ENCODE measurements at regions not wholly inside any gene's neighbourhood (a gene's known extent, or its start where the extent isn't known, plus 50 kb on each side); places are given as distances from the start of the nearest gene placed in this dataset.

DNA sequence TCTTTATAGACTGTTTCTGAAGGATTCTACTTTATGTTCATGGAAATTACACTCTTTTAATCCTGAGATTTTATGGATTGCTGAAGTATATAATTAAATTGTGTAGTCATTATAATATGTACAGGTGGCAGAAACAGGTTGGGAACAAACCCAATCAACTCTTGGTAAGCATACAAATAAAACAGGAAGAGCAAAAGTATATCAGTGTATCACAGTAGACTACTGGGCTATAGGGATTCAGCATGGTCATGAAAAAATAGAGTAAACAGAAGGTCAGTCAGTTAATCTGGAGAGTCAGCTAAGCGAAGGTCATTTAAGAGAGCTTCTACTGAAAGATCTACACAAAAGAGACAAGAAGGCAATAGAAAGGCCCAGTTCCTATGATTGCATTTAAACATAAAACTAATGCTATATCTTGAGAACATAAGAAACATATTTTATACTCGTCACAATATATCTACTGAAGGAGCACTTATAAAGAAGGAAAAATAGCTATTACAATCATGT is 178.9 kb upstream of the ECI2 start:
- intact Hi-C loops (cut with DNase I), result no loop called here
- WGBS, result 51% methylated on average over 2 of the region's 2 CpGs
- H3K4me3 ChIP-seq, result no peak overlapping the region
- no peaks in the 10 kb centered on the region for H3K27me3 ChIP-seq
- H3K9me3 ChIP-seq, result peaks cover 3 to 33% (median 18%) of the 10 kb centered on the region in 4 donors
- H3K4me1 ChIP-seq, result peaks cover 8 to 22% (median 17%) of the 10 kb centered on the region in 4 donors
- H3K27ac ChIP-seq (replicated peaks in 1 of 4), result no peak overlapping the region
- no peaks in the 10 kb centered on the region for H3K36me3 ChIP-seq
- TF ChIP-seq, protein P1, sequence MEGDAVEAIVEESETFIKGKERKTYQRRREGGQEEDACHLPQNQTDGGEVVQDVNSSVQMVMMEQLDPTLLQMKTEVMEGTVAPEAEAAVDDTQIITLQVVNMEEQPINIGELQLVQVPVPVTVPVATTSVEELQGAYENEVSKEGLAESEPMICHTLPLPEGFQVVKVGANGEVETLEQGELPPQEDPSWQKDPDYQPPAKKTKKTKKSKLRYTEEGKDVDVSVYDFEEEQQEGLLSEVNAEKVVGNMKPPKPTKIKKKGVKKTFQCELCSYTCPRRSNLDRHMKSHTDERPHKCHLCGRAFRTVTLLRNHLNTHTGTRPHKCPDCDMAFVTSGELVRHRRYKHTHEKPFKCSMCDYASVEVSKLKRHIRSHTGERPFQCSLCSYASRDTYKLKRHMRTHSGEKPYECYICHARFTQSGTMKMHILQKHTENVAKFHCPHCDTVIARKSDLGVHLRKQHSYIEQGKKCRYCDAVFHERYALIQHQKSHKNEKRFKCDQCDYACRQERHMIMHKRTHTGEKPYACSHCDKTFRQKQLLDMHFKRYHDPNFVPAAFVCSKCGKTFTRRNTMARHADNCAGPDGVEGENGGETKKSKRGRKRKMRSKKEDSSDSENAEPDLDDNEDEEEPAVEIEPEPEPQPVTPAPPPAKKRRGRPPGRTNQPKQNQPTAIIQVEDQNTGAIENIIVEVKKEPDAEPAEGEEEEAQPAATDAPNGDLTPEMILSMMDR (IDR thresholded peaks at IDR 0.05), result no peak
- TF ChIP-seq POLR2A (IDR thresholded peaks at IDR 0.05; ENCODE audit: low read depth) (no peak), POLR2AphosphoS5 (IDR thresholded peaks at IDR 0.05) (no peak), EP300 (IDR thresholded peaks at IDR 0.05) (no peak)
- DNase-seq (ENCODE audit: extremely low spot score), result no peak

DNA sequence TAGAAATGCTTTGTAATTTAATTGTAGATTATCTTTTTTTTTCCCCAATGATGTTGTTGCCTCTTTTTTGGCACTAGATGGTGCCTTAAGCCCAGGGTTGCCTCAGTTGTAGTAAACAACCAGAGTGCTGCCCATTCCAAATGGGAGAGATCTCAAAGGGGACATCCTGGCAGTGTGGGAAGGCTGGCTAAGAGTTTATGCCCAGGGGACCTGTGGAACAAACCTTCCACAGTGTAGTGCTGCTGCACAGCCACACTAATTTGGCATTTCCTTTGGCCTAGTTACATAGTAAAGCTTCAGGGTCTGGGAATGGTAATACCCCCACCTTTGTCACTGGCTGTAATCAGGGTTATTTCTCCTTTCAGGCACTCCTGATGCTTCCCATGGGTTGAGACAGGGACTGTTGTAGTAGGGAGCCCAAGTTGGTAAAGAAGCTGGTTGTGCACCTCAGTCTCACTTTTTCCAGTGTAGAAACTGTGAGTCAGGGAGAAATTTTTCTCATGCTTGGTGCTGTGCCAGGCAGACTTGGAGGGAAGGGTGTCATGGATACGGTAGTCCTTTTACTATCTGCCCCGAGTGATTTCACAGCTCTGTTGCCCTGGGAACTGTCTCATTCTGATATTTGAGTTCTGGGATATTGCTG is 177.8 kb upstream of the ECI2 start:
- H3K9me3 ChIP-seq, result peaks cover 3 to 33% (median 18%) of the 10 kb centered on the region in 4 donors
- no peak overlapping the region for H3K4me3 ChIP-seq
- peaks cover 7 to 18% (median 16%) of the 10 kb centered on the region in 4 donors for H3K4me1 ChIP-seq
- no peaks in the 10 kb centered on the region for H3K27me3 ChIP-seq
- TF ChIP-seq POLR2AphosphoS5 (IDR thresholded peaks at IDR 0.05) (peak in 1 of 2 donors; percentile 59), EP300 (IDR thresholded peaks at IDR 0.05) (no peak), POLR2A (IDR thresholded peaks at IDR 0.05; ENCODE audit: low read depth) (no peak)
- TF ChIP-seq, protein P1 (IDR thresholded peaks at IDR 0.05), result peak in 1 of 3 experiments; percentile 29
- H3K27ac ChIP-seq (replicated peaks in 1 of 4), result peak overlapping the region; percentile 20 to 44 (median 25)
- WGBS, result 30% methylated on average over 2 of the region's 2 CpGs
- H3K36me3 ChIP-seq, result no peaks in the 10 kb centered on the region
- peak; percentile 88 for DNase-seq (ENCODE audit: extremely low spot score)
- intact Hi-C loops (cut with DNase I), result no loop called here

DNA sequence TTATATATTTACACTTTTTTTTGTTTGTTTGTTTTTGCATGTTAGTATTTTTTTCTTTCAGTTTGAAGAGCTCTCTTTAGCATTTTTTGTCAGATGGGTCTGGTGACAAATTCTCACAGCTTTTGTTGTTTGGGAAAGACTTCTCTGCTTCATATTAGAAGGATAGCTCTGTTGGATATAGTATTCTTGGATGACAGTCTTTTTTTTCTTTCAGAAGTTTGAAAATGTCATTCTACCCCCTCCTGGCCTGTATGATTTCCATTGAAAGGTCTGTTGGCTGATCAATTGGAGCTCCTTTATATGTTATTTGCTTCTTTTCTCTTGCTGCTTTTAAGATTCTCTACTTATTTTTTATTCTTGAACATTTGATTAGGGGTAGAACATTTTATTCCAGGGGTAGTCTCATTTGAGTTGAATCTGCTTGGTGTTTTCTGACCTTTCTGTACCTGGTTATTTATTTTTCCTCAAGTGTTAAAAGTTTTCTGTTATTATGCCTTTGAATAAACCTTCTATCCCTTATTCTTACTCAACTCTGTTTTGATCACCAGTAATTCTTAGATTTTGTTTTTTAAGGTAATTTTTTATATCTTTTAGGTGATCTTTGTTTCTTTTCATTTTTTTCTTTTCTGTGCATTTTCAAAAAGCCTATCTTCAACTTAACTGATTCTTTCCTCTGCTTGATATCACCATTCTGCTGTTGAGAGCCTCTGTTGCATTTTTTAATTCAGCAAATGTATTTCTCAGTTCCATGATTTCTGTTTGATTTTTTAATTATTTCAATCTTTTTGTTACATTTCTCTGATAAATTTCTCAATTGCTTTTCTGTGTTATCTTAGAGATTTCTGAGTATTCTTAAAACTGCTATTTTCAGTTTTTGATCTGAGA is 176.8 kb upstream of the ECI2 start:
- TF ChIP-seq, protein P1 (IDR thresholded peaks at IDR 0.05), result no peak
- TF ChIP-seq POLR2A (IDR thresholded peaks at IDR 0.05; ENCODE audit: low read depth), result no peak
- no peak for TF ChIP-seq POLR2AphosphoS5 (IDR thresholded peaks at IDR 0.05)
- TF ChIP-seq EP300 (IDR thresholded peaks at IDR 0.05), result no peak
- intact Hi-C loops (cut with DNase I), result no loop called here
- no peak overlapping the region for H3K4me3 ChIP-seq
- peaks cover 6 to 11% (median 7%) of the 10 kb centered on the region in 4 donors for H3K4me1 ChIP-seq
- H3K36me3 ChIP-seq, result no peaks in the 10 kb centered on the region
- no peak overlapping the region for H3K27ac ChIP-seq (replicated peaks in 1 of 4)
- no peaks in the 10 kb centered on the region for H3K27me3 ChIP-seq
- DNase-seq (ENCODE audit: extremely low spot score), result no peak
- H3K9me3 ChIP-seq, result peaks cover 3 to 33% (median 18%) of the 10 kb centered on the region in 4 donors

DNA sequence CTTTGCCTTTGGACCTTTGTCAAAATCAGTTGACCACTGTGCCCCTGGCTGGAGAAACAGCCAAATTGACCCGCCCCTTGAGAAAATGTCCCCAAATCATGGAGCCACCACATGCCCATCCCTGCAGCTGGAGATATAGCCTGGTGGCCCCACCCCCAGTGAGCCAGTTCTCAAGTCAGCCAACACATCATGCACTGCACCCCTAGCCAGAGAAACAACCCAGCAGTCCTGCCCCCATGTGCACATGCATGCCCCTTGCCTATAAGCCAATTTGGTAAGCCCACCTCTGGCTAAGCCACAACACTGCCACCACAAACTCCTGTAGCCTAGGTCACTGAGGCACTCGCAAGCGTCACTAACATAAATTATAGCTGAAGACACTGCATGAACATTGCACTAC is 174.2 kb upstream of the ECI2 start:
- TF ChIP-seq, protein P1 (IDR thresholded peaks at IDR 0.05), result no peak
- no peak for TF ChIP-seq EP300 (IDR thresholded peaks at IDR 0.05)
- no peak for TF ChIP-seq POLR2A (IDR thresholded peaks at IDR 0.05; ENCODE audit: low read depth)
- no peak for TF ChIP-seq POLR2AphosphoS5 (IDR thresholded peaks at IDR 0.05)
- intact Hi-C loops (cut with DNase I), result no loop called here
- 87% methylated on average over 1 of the region's 3 CpGs for WGBS

More for the DNA sequence above, 174.2 kb upstream of the ECI2 start:
- no peak overlapping the region for H3K27ac ChIP-seq (replicated peaks in 1 of 4)
- H3K27me3 ChIP-seq, result no peaks in the 10 kb centered on the region
- DNase-seq (ENCODE audit: extremely low spot score), result peak; percentile 86
- H3K4me1 ChIP-seq, result no peaks in the 10 kb centered on the region
- H3K9me3 ChIP-seq, result peaks cover 3 to 33% (median 18%) of the 10 kb centered on the region in 4 donors
- H3K4me3 ChIP-seq, result no peak overlapping the region
- H3K36me3 ChIP-seq, result no peaks in the 10 kb centered on the region
